B cell (primary cell): ENCODE measurements at regions not wholly inside any gene's neighbourhood (a gene's known extent, or its start where the extent isn't known, plus 50 kb on each side); places are given as distances from the start of the nearest gene placed in this dataset.

Source experiments
- ATAC-seq: fragments of 200-7000 bp; cut with Tn5 transposase; one replicate; pipeline ENCODE4 v1.10.0; 2021; ENCODE audit warnings: low read depth, mild to moderate bottlenecking, moderate number of reproducible peaks, moderate library complexity
- CTCF ChIA-PET: fragments of 350-600 bp; sonication (Branson Sonifier 250); formaldehyde crosslinking; loops from one replicate; lab custom pipeline; 2021; ENCODE audit warnings: antibody characterized with exemption, inconsistent platforms; lab: Charles Lee
- POLR2A ChIA-PET: fragments of 350-600 bp; sonication (Branson Sonifier 250); formaldehyde crosslinking; loops from one replicate; lab custom pipeline; 2021; ENCODE audit warnings: antibody characterized with exemption; lab: Charles Lee
- DNase-seq: peaks from one replicate; pipeline ENCODE4 v3.0.0; 2013
- H2AFZ ChIP-seq: 2 replicates; pipeline ENCODE4 v1.6.1; 2012; ENCODE audit warnings: mild to moderate bottlenecking, low read depth, low read length; ENCODE audit not compliant: insufficient read depth, poor library complexity, severe bottlenecking
- H3K27ac ChIP-seq, 2 donors: 1 replicate in 1 of 2; 2 replicates in 1 of 2; pipeline ENCODE4 v1.5.1; 2012 to 2013; ENCODE audit warnings: low read length in 2 of 2, mild to moderate bottlenecking in 2 of 2, moderate library complexity in 1 of 2
- H3K27me3 ChIP-seq, 4 experiments: fragments of 200-600 bp in 1 of 4; sonication (generic) in 1 of 4; replicated peaks in 1 of 4; 1 replicate in 2 of 4; 2 replicates in 2 of 4; pipeline versions ENCODE4 v1.6.1 to v1.7.0; 2013 to 2016; ENCODE audit warnings: low read length in 3 of 4, mild to moderate bottlenecking in 2 of 4, mixed read lengths in 1 of 4, moderate library complexity in 1 of 4; ENCODE audit not compliant: insufficient read depth in 4 of 4, control insufficient read depth in 3 of 4; ENCODE audit errors: control extremely low read depth in 1 of 4
- H3K36me3 ChIP-seq, 2 experiments: replicated peaks in 1 of 2; 1 replicate in 1 of 2; 2 replicates in 1 of 2; pipeline versions ENCODE4 v1.6.1 to v1.7.1; 2013; ENCODE audit warnings: low read length in 1 of 2; ENCODE audit not compliant: insufficient read depth in 2 of 2, control insufficient read depth in 1 of 2; ENCODE audit errors: control extremely low read depth in 1 of 2, extremely low read depth in 1 of 2
- H3K4me1 ChIP-seq, 2 donors: fragments of 200-600 bp in 1 of 2; sonication (generic) in 1 of 2; 1 replicate in 1 of 2; 2 replicates in 1 of 2; pipeline versions ENCODE4 v1.5.1 to v1.6.1; 2013 to 2017; ENCODE audit warnings: low read length in 2 of 2; ENCODE audit not compliant: control insufficient read depth in 2 of 2, insufficient read depth in 2 of 2
- H3K4me2 ChIP-seq: replicated peaks from 2 replicates; pipeline ENCODE3; 2012; ENCODE audit warnings: mild to moderate bottlenecking, low read depth, low read length; ENCODE audit not compliant: poor library complexity, severe bottlenecking
- H3K4me3 ChIP-seq, 5 experiments: fragments of 200-600 bp in 1 of 5; sonication (generic) in 1 of 5; 1 replicate in 3 of 5; 2 replicates in 2 of 5; pipeline versions ENCODE4 v1.5.1 to v1.7.0; 2011 to 2016; ENCODE audit warnings: low read length in 4 of 5, mild to moderate bottlenecking in 4 of 5, low read depth in 2 of 5, control low read depth in 1 of 5, moderate library complexity in 1 of 5; ENCODE audit not compliant: insufficient read depth in 1 of 5; ENCODE audit errors: control extremely low read depth in 1 of 5, extremely low read depth in 1 of 5
- H3K79me2 ChIP-seq: fragments of 200-600 bp; sonication (generic); one replicate; pipeline ENCODE4 v1.6.0; 2016; ENCODE audit warnings: low read length; ENCODE audit not compliant: control insufficient read depth, insufficient read depth
- H3K9ac ChIP-seq: fragments of 200-600 bp; sonication (generic); 2 replicates; pipeline ENCODE4 v1.6.1; 2017; ENCODE audit warnings: mild to moderate bottlenecking, low read length, moderate library complexity
- H3K9me3 ChIP-seq, 3 donors: one replicate each; pipeline versions ENCODE4 v1.6.1 to v1.7.1; 2013; ENCODE audit warnings: low read length in 2 of 3; ENCODE audit not compliant: control insufficient read depth in 2 of 3, insufficient read depth in 1 of 3; ENCODE audit errors: control extremely low read depth in 1 of 3
- H4K20me1 ChIP-seq: 2 replicates; pipeline ENCODE4 v1.6.0; 2012; ENCODE audit warnings: mild to moderate bottlenecking, low read length; ENCODE audit not compliant: insufficient read depth, control insufficient read depth, poor library complexity, severe bottlenecking
- H3K27ac Mint-ChIP-seq: one replicate; pipeline ENCODE4 v1.8.0; 2021; ENCODE audit warnings: mixed read lengths
- H3K27me3 Mint-ChIP-seq: one replicate; pipeline ENCODE4 v1.8.0; 2021; ENCODE audit warnings: mixed read lengths
- H3K4me1 Mint-ChIP-seq: one replicate; pipeline ENCODE4 v1.8.0; 2021; ENCODE audit warnings: mixed read lengths
- H3K4me3 Mint-ChIP-seq: one replicate; pipeline ENCODE4 v1.8.0; 2021; ENCODE audit warnings: mixed read lengths
- H3K9me3 Mint-ChIP-seq: one replicate; pipeline ENCODE4 v1.8.0; 2022; ENCODE audit warnings: mixed read lengths; ENCODE audit not compliant: insufficient read depth
- CTCF ChIP-seq: fragments of 200-600 bp; IDR thresholded peaks from one replicate; pipeline ENCODE4 v1.8.0; 2022; ENCODE audit warnings: antibody characterized with exemption, mild to moderate bottlenecking
- EZH2 ChIP-seq: IDR thresholded peaks from 2 replicates; pipeline ENCODE4 v1.6.1; 2012; ENCODE audit warnings: borderline replicate concordance, low read depth, mild to moderate bottlenecking, moderate library complexity, low read length; ENCODE audit not compliant: insufficient read depth, poor library complexity, severe bottlenecking
- WGBS: methylation state at CpG from one replicate; pipeline ENCODE4 v1.1.5; 2013; ENCODE audit warnings: missing lambda C conversion rate; ENCODE audit not compliant: insufficient coverage; 5-methylcytosine and 5-hydroxymethylcytosine counted together
- intact Hi-C: fragments of 100-400 bp; cut with micrococcal nuclease; formaldehyde crosslinking; loops from one replicate; pipeline ENCODE4 v1.10.0; 2022

GRCh38 chr10:10800961-10801360 is 216.7 kb upstream of the CELF2 start:
- ChIA-PET CTCF (no interaction called here), POLR2A (no interaction called here)
- Histone ChIP-seq H3K79me2 (no peaks in the 10 kb centered on the region), H3K4me1 (no peaks in the 10 kb centered on the region), H2AFZ (no peak overlapping the region), H3K36me3 (no peaks in the 10 kb centered on the region), H4K20me1 (no peaks in the 10 kb centered on the region), H3K27ac (no peak overlapping the region), H3K9me3 (no peaks in the 10 kb centered on the region), H3K4me2 (no peak overlapping the region), H3K4me3 (no peak overlapping the region), H3K27me3 (no peaks in the 10 kb centered on the region), H3K9ac (no peak overlapping the region)
- Mint-ChIP-seq H3K4me3 (no peak overlapping the region), H3K4me1 (no peaks in the 10 kb centered on the region), H3K27ac (no peak overlapping the region), H3K9me3 (no peaks in the 10 kb centered on the region), H3K27me3 (peaks cover 20% of the 10 kb centered on the region)
- TF ChIP-seq EZH2 (no peak), CTCF (no peak)
- intact Hi-C loops: no loop called here
- no peak for DNase-seq
- no CpG with 5 or more reads among the region's 3 CpGs for WGBS
- no peak for ATAC-seq

- no peak overlapping the region for H3K4me3 Mint-ChIP-seq
- Histone ChIP-seq H3K79me2 (no peaks in the 10 kb centered on the region), H3K4me2 (no peak overlapping the region), H3K9ac (no peak overlapping the region), H4K20me1 (no peaks in the 10 kb centered on the region), H3K4me1 (no peaks in the 10 kb centered on the region), H3K27me3 (no peaks in the 10 kb centered on the region), H3K4me3 (no peak overlapping the region), H2AFZ (no peak overlapping the region), H3K27ac (no peak overlapping the region), H3K9me3 (no peaks in the 10 kb centered on the region), H3K36me3 (no peaks in the 10 kb centered on the region)
- ATAC-seq (no peak), DNase-seq (no peak)
- no CpG with 5 or more reads among the region's 1 CpG for WGBS
- TF ChIP-seq CTCF (no peak), EZH2 (no peak)
- H3K27me3 Mint-ChIP-seq: peaks cover 8% of the 10 kb centered on the region
- H3K27ac Mint-ChIP-seq: no peak overlapping the region
- no peaks in the 10 kb centered on the region for H3K9me3 Mint-ChIP-seq
- ChIA-PET POLR2A (no interaction called here), CTCF (no interaction called here)
- intact Hi-C loops: no loop called here
- H3K4me1 Mint-ChIP-seq: no peaks in the 10 kb centered on the region
Observed at GRCh38 chr10:10803278-10803677, 214.4 kb upstream of the CELF2 start.
